ENCODE measurements at regions not wholly inside any gene's neighbourhood (a gene's known extent, or its start where the extent isn't known, plus 50 kb on each side); places are given as distances from the start of the nearest gene placed in this dataset.
"Not testable (repeated sequence)": the region's sequence is repeated elsewhere in the genome, so short reads cannot be mapped to it uniquely, and the experiment has no call there.

DNA sequence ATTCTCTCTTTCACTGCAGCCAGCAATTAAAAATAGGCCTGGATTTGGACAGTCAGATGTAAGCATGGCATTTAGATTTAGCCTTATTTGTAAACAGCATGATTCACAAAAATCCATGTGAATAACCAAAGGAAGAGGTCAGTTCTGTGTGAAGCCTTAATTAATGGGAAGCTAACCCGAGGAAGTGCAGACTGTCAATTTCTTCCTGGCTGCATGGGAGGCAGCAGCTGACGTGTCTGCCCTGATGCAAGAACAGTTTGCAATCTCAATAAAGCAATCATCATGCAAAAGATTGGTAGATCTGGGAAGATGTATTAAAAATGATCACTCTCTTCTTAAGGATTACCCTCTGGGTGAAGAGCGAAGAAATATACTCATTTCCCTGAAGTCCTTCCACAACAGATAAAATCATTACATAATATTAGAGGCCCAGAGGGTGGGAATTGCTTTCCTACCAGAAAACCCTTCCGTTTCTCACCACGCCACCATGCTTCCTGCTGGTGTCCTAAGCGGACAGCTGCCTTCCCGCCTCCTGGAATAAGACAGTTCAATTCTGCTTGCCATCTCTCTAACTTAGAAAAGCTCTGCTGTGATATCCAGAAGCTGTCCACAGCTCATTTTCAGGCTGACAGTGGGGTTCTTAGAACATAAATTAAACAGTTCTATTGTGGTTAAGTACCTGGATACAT is 526.7 kb upstream of the NRP1 start:
- DNase-seq (ENCODE audit: low read depth): no peak

DNA sequence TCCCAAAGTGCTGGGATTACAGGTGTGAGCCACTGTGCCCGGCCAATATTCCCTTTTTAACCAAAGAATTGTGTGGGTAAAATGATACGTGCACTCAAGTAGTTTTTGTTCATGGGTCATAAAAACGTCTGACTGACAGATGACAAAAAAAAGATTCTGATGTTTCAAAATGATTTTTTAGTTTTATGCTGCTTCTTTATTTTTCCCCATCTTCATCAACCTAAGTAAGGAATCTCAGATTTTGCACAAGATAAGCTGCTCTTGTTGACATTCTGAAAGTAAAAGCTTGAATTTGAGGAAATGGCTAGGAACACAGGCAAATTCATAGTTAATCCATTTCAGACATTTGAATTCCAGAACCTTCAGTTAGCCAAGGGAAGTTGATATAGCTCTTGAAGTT is 526.1 kb upstream of the NRP1 start:
- no peak for DNase-seq (ENCODE audit: low read depth)

DNA sequence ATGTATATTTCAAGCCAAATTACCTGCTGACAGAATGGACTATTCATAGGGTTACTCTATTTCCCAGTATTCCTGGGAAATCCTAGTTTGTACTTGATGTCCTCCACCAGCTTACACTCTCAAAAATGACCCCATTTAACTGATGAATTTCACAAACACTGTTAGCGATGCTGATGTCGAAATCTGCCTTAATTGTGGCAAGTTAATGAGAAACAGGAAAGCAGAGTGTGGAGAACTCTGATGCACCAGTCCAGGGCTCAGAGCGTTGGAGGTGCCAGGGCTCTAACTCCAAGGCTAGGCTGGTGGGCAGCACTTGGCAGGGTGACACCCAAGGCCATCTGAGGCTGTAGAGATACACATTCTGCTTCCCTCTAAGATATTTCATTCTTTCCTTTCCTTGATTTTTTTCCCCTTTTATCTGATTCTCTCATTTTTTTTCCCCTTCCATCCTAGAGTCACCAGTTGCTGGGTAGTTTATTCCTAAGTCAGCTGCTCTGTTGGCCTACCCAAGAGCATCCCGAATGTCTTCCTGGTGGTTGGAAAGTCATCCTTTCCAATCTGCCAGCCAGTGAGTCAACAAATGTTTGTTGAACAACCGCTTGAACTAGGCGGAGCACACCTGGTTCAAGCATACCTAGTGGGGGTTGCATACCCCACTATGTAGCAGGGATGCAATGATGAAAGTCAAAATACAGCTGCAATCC is 525.0 kb upstream of the NRP1 start:
- DNase-seq (ENCODE audit: low read depth): no peak

DNA sequence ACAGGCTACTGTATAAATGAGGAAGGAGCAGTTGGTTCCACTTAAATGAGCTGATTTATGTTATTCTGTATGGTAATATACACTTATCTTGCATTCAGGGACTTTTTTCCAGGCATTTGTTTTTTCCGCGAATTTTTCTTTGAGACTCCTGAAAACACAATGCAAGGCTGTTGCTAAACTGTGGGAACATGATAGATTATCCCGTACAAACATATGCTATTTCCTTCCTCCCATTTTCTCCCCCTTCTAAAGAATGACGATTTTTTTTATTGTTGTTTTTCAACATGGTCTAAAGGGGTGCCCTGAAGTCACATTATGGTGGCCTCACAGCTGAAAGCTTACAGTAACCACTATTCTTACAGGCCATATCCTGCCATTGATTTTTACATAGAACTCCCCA is 523.9 kb upstream of the NRP1 start:
- DNase-seq (ENCODE audit: low read depth): no peak

DNA sequence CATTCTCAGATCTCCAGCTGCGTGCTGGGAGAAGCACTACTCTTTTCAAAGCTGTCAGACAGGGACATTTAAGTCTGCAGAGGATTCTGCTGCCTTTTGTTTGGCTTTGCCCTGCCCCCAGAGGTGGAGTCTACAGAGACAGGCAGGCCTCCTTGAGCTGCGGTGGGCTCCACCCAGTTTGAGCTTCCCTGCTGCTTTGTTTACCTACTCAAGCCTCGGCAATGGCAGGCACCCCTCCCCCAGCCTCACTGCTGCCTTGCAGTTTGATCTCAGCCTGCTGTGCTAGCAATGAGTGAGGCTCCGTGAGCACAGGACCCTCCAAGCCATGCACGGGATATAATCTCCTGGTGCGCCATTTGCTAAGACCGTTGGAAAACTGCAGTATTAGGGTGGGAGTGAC is 518.8 kb upstream of the NRP1 start:
- DNase-seq (ENCODE audit: low read depth): not testable (repeated sequence)

DNA sequence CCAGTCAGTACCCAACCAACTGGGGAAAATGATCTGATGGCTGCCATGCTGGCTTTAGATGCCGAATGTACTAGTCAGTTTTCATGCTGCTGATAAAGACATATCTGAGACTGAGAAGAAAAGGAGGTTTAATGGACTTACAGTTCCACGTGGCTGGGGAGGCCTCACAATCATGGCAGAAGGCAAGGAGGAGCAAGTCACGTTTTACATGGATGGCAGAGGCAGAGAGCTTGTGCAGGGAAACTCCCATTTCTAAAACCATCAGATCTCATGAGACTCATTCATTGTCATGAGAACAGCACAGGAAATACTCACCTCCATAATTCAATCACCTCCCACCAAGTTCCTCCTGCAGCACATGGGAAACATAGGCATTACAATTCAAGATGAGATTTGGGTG is 508.9 kb upstream of the NRP1 start:
- no peak for DNase-seq (ENCODE audit: low read depth)

DNA sequence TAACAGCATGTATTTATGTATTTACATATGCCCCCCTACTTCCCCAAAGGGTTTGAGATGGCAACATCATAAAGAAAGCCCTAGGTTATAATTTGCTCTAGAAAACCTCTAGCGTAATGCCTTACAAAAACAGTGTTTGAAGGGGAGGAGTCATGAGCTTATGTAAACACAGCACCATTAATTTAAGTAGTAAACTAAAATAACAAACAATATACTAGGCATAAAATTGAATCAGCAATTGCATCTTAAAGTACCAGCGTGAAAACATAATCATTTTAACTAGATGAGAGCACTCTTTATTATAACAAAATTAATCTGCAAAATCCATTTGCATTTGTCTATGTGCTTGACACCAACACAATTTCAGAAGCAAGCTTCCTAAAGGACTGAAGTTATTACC is 507.2 kb upstream of the NRP1 start:
- no peak for DNase-seq (ENCODE audit: low read depth)

DNA sequence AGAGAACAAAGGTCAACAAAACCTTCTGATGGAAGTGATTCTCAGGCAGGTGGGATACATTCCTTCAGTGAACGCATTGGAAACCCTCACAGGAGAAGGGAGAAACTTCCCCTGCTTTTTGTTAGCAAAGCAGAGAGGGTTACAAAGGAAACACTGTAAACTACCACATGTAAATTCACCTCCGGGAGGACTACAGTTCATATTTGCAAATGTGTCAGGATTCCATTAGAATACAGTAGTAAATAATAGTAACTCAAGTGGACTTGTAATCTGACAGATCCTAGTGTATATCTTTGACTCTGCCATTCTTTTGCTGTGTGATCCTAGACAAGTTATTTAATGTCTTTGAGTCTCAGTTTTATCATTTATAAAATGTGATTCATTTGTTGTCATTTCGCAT is 504.3 kb upstream of the NRP1 start:
- DNase-seq (ENCODE audit: low read depth): no peak

DNA sequence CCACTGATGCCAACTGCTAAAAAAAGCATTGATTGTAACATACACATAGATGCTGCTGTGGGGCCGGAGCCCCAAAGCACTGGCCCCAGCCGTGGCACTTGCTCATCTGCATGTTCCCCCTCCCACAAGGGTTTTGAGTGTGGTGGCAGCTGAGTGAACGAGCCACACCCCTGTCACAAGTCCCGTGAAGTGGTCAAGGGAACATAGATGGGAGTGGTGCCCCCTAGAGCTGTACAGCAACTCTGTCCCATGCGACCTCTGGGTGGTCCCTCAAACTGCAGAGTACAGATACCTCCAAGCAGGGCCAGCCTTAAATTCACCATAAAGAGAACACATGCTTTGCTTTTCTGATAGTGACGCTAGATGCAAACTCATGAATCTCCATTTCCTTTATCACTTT is 503.3 kb upstream of the NRP1 start:
- DNase-seq (ENCODE audit: low read depth): no peak

DNA sequence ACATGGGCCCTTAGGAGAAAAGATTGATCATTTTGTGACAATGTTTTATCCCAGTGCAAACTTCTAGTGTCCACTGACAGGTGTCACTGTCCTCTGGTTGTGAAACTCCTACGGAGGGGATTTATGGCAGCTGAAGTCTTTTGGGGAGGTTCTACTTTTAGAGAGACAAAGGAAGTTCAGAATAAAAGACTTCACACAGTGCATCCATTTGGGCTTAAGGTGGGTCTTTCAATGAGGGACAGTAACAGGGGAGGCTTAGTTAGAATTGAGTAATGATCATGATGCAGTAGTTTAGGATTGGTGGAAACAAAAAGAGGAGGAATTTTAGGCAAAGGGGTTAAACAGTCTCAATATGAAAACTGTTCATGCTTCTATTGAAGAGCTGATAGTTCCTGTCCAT is 501.1 kb upstream of the NRP1 start:
- no peak for DNase-seq (ENCODE audit: low read depth)

DNA sequence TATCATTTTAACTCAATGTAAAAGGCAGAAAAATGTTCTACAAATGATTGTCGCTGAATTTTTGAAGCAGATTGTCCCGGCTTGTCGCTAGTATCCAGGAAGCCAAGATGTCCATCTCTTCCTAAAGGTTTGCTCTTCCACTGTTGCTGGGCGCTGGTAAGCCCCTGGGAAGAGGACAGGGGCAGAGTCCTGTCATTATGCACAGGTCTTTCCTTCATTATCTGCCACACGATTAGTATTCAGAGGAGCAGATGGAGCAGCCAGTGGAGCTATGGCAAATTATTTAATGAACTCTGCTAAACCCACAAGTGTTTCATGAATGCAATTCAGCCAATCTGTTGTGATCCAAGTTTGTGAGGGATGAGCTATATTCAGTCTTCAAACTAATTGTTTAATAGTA is 499.1 kb upstream of the NRP1 start:
- no peak for DNase-seq (ENCODE audit: low read depth)

DNA sequence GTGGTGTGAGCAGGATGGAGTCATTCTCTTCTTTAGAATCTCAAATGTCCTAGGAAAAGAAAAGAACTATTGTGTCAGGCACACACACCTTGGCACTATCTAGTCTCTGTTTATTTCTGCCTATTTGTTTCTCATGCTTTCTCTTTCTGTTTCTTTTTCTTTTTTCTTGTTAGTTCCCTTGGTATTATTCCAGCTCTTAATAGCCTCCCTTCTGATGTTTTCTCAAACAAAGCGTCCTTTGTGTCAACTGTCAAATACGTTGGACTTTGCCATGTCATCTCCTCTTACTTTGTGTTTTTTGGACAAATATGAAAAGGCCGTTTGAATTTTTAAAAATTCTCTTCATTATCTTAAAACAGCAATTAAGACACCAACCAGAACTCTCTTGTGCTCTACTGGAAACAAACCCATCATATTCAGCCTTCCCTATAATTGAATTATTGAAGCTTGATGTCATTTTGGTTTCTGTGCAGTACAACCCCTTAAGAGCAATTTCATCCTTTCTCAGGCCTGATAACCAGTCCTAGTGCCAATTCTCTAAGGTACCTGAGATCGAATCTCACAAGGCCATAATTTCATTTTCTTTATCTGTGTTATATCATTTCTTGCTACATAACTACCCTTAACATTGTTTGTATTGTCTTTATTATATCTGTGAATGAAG is 497.8 kb upstream of the NRP1 start:
- no peak for DNase-seq (ENCODE audit: low read depth)

DNA sequence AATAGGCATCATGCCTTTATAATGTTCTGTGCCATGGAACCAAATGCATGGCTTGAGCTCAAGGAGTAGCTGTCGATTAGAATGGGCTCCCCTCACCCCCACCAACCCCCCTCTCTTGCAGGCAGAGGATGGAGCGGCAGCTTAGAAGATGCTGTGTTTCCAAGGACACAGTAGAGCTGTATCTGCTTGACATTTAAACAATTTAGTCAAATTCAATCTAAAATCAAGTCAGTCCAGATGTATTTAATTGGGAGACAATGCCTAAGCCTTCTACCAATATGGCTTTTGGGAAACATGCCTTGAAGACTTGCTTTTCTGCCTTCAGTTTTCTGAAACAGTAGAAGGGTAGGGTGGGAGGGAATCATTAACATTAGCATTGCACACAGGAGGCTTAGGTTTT is 497.1 kb upstream of the NRP1 start:
- no peak for DNase-seq (ENCODE audit: low read depth)

DNA sequence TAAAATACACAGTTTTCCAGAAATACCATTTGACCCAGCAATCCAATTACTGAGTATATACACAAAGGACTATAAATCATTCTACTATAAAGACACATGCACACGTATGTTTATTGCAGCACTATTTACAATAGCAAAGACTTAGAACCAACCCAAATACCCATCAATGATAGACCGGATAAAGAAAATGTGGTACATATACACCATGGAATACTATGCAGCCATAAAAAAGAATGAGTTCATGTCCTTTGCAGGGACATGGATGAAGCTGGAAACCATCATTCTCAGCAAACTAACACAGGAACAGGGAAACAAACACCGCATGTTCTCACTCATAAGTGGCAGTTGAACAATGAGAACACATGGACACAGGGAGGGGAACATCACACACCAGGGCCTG is 495.4 kb upstream of the NRP1 start:
- not testable (repeated sequence) for DNase-seq (ENCODE audit: low read depth)

DNA sequence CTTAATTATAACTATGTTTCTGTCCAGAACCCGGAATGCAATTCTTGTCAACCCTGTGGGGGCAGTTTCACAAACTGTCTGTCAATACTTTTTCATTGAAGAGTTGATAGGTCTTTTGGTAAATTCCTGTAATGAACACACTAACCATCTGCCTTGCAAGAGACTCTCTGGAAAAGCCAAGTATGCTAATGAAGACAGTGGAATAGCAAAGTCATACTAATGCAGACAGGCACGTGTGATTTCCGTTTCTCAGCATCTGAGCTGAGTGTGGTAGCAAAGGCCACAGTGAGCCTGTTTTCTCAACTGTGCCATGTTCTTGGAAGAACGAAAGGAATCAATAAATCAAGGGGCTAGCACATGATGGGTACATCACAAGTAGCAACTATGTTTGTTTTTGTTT is 494.1 kb upstream of the NRP1 start:
- DNase-seq (ENCODE audit: low read depth): no peak

DNA sequence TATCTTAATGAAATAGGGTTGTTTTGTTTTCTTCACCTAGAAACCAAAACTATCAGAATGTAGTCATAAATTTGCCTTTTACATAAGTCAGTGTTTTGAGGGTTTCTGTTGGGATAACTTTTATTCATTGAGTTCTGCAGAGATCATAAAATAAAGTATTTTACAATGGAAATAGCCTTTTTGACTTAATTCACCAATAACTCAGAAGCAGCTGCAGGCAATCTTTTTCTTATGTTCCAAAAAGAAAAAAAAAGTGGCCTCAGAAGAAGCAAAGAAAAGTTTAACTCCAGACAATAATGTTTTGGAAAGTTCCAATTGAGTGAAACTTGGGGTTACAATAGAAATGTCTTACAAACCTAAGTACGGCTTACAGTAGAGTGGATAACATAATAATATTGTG is 491.7 kb upstream of the NRP1 start:
- DNase-seq (ENCODE audit: low read depth): no peak

DNA sequence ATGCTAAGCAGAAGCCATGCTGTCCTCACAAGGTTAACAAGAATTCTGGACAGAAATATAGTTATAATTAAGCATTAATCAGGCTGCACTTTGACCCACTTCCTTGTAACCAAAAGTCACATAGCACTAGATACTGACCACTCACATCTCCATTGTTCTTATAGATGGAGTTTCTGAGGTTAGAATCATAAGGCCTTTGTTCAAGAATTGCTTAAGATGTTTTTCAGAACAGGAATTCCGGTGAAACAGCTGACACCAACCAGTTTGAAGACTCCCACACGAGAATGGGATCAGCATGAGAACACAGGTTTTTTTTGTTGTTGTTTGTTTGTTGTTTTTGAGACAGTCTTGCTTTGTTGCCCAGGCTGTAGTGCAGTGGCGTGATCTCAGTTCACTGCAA is 488.3 kb upstream of the NRP1 start:
- no peak for DNase-seq (ENCODE audit: low read depth)

DNA sequence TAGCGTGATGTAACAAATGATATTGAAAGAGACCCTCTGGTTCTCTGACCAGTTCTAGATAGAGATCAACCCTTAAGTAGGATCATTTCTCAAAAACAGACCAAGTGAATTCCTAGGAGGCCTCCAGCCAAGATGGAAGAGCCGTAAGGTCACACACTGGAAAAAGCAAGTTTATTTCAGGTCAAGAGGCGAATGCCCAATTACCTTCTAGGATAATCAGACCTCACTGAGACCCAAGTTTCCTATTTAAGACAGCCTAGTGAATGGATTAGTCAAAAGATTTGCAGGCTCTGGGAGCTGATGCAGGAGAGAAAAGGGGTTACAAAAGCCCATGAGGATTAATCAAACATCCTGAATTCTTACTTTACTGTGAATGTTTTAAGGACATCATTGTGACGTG is 486.1 kb upstream of the NRP1 start:
- DNase-seq (ENCODE audit: low read depth): no peak

DNA sequence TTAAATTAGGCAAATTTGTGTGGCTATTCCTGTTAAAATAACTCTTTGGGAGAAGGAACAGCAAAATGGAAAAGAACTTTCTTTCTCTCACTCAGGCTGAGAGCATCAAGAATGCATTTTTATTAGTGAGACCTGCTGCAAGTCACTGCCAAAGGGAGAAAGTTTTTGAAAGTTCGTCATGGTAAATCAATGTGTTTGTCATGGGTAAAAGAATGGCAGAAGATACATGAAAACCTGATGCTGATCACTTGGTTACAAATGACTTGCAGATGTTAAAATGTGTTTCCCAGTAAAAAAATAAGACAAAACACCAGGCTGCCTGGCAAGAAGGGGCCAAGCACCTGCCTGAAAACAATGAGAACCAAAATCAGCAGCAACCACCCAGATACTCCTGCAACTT is 484.7 kb upstream of the NRP1 start:
- no peak for DNase-seq (ENCODE audit: low read depth)

DNA sequence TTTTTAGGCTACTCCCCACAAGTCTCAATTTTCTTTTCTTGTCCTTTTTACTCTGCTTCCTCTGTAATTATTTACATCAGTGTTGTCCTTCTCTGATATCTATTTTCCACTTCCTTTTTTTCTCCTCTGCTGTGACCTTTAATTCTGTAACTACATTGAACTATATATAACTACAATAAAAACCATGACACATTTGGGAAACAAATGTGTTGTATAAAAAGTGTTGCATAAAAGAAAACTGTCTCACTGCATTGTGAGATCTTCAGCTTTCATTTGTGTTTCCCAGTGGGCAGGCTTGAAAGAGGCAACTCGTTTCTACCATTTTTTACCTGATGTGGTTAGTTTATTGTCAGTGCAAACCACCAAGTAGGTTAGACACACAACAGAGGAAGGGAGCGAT is 483.9 kb upstream of the NRP1 start:
- DNase-seq (ENCODE audit: low read depth): no peak

DNA sequence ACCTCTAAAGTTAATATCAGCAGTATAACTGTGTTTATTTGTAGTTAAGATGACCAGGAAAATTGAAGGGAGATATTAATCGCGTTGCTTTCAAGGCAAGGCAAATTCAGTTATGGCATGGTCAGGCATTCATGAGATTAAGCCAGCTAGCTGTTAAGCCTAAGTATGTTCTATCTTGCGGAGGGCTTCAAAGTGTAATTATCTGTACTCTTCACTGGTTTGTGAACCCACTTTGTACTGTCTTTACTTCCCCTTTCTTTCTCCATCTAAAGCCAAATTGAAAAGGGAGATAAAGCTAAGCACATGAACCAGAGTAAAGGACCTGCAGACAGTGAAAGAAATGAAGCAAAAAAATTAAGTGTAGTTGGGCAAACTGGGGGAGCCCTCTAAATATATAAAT is 483.1 kb upstream of the NRP1 start:
- no peak for DNase-seq (ENCODE audit: low read depth)

DNA sequence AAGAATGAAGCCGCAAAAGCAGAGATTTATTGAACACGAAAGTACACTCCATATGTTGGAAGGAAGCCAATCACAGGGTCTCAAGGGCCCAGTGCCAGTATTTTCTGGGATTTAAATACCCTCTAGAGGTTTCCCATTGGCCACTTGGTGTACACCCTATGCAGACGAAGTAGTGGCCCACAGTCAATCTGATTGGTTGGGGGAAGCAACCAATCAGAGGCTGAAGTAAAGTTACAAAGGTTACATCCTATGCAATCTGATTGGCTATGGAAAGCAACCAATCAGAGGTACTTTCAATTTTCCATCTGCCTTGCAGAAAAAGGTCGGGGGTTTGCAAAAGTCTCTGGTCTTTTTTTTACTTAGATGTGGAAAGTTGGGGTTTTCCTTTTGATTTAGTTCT is 481.3 kb upstream of the NRP1 start:
- DNase-seq (ENCODE audit: low read depth): no peak

DNA sequence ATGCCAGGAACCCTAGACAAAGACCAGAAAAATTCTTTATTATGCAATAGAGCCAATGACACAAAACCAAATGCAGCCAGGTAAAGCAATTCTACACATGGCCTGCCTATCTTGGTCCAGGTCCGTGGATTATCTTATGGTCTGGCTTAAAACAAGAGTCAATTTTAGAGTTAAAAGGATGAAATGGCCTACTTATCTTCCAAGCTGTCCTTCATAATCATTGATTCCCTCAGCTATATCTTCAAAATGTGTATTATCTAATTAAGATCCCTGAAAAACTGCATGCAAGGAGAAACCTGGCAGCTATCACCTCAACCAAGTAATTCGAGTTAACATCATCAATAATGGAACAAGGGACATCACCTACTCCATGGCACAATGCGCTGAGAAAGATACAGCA is 479.4 kb upstream of the NRP1 start:
- DNase-seq (ENCODE audit: low read depth): no peak

DNA sequence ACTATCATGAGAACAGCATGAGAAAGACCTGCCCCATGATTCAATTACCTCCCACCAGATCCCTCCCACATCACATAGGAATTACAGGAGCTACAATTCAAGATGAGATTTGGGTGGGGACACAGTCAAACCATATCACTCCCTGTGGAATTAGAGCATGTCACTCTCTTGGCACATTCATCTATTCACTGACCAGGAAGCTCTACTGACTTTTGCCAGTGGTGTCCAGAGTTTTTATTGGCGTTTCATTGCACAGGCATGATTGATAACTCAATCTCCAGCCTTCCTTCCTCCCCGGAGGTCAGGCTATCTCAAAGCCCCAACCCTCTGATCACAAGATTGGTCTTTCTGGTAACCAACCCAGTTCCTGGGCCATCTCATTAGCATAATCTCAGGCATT is 478.9 kb upstream of the NRP1 start:
- no peak for DNase-seq (ENCODE audit: low read depth)
